ENCODE measurements at regions not wholly inside any gene's neighbourhood (a gene's known extent, or its start where the extent isn't known, plus 50 kb on each side); places are given as distances from the start of the nearest gene placed in this dataset.

GRCh38 chr5:148740079-148740858 lies 85.9 kb upstream of the HTR4 start:
- no peaks in the 10 kb centered on the region for H3K9me3 ChIP-seq (replicated peaks; ENCODE audit: control insufficient read depth, insufficient read depth, low read length)
- H3K9me1 ChIP-seq (replicated peaks; ENCODE audit: control insufficient read depth, extremely low read depth, insufficient read depth, low read length), result no peaks in the 10 kb centered on the region
- dilution Hi-C loops (cut with MboI; ENCODE audit: extremely low pct_ligation_motif_present, low sequenced_read_pairs), result loop anchor here (25.0 kb wide), 1 partner anchor 372 kb away; no protein-coding TSS in a partner anchor
- no peak for TF ChIP-seq CTCF (IDR thresholded peaks at IDR 0.05; ENCODE audit: extremely low read depth in 1 of 2, insufficient read depth in 1 of 2, low read depth in 1 of 2, low read length in 2 of 2)
- no peak for TF ChIP-seq EZH2 (IDR thresholded peaks at IDR 0.05; ENCODE audit: borderline replicate concordance, low read depth, low read length, severe bottlenecking)
- TF ChIP-seq GATA2 (IDR thresholded peaks at IDR 0.05; ENCODE audit: insufficient read depth, insufficient read length, low read depth, low read length), result no peak
- no peak for TF ChIP-seq MYC (IDR thresholded peaks at IDR 0.05; ENCODE audit: low read depth, low read length)
- no peak for TF ChIP-seq MAX (IDR thresholded peaks at IDR 0.05; ENCODE audit: insufficient read depth, insufficient read length)
- TF ChIP-seq POLR2AphosphoS5 (IDR thresholded peaks at IDR 0.05; ENCODE audit: insufficient read depth, low read depth, low read length), result no peak
- no peak for TF ChIP-seq FOS (IDR thresholded peaks at IDR 0.05; ENCODE audit: borderline replicate concordance, insufficient read depth, low read length)
- TF ChIP-seq POLR2A (IDR thresholded peaks at IDR 0.05; ENCODE audit: low read depth, low read length), result no peak
- no peak for TF ChIP-seq JUN (IDR thresholded peaks at IDR 0.05; ENCODE audit: borderline replicate concordance, insufficient read depth, insufficient read length, low read depth)
- no peaks in the 10 kb centered on the region for H4K20me1 ChIP-seq (replicated peaks; ENCODE audit: control insufficient read depth, extremely low read depth, insufficient read depth, low read length)
- H3K27me3 ChIP-seq (ENCODE audit: control insufficient read depth in 2 of 2, insufficient read depth in 2 of 2, low read length in 2 of 2), result no peaks in the 10 kb centered on the region
- no peaks in the 10 kb centered on the region for H3K79me2 ChIP-seq (ENCODE audit: control insufficient read depth, insufficient read depth, low read length)
- ChIA-PET POLR2A (no interaction called here), CTCF (interaction anchor here (0.8 to 9.7 kb wide), 23 partner anchors 9 to 529 kb away, joined by 3 to 245 read pairs (median 11); partner anchors contain the start of gene ADRB2)
- no peak overlapping the region for H3K9ac ChIP-seq (replicated peaks; ENCODE audit: extremely low read depth, insufficient read depth, low read length)
- H3K27ac ChIP-seq (ENCODE audit: insufficient read depth, low read depth, low read length), result no peak overlapping the region
- no TSS peak for BruUV-seq (replicated peaks)
- no peak for FAIRE-seq
- peaks cover 6% of the 10 kb centered on the region for H3K4me1 ChIP-seq (ENCODE audit: control insufficient read depth, extremely low read depth, insufficient read depth, low read length)
- H2AFZ ChIP-seq (ENCODE audit: low read depth, low read length), result no peak overlapping the region
- no peak overlapping the region for H3K4me3 ChIP-seq (replicated peaks in 1 of 3; ENCODE audit: insufficient read depth in 1 of 3, low read depth in 1 of 3, low read length in 3 of 3)
- no peak overlapping the region for H3K4me2 ChIP-seq (ENCODE audit: insufficient read depth, low read length)
- no peaks in the 10 kb centered on the region for H3K36me3 ChIP-seq (ENCODE audit: control insufficient read depth in 2 of 2, extremely low read depth in 1 of 2, insufficient read depth in 2 of 2, low read length in 2 of 2)
- intact Hi-C loops (cut with micrococcal nuclease), result loop anchor here (2.0 to 5.0 kb wide), 2 partner anchors 67 to 81 kb away; no protein-coding TSS in a partner anchor
- DNase-seq (ENCODE audit: low read depth, low spot score), result no peak
